ENCODE measurements at regions not wholly inside any gene's neighbourhood (a gene's known extent, or its start where the extent isn't known, plus 50 kb on each side); places are given as distances from the start of the nearest gene placed in this dataset.

DNA sequence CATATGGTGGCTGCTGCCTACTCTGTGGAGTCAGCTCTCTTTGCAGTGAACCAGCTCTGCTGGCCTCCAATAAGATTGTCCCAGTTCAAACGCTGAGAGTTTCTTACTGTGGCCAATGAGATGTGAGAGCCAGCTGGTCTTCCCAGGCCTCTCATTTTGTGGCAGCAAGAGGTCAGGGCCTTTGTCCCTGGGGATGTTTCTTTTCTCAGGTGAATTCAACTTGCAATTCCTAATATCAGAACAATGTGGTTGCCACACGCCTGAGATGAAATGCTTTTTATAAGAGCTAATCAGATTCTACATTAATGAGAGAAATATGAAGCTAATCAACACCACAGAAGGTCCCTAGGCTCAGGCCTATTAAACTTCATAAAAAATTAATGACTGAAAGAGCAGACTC lies 660.1 kb upstream of the CAMK1G start:
- no peak overlapping the region for H3K4me3 ChIP-seq (ENCODE audit: low read depth, low read length)
- H3K36me3 ChIP-seq (ENCODE audit: control insufficient read depth, insufficient read depth, low read length) = no peaks in the 10 kb centered on the region
- H3K27me3 ChIP-seq (ENCODE audit: control insufficient read depth, insufficient read depth, low read length) = no peaks in the 10 kb centered on the region
- TF ChIP-seq, protein P1, sequence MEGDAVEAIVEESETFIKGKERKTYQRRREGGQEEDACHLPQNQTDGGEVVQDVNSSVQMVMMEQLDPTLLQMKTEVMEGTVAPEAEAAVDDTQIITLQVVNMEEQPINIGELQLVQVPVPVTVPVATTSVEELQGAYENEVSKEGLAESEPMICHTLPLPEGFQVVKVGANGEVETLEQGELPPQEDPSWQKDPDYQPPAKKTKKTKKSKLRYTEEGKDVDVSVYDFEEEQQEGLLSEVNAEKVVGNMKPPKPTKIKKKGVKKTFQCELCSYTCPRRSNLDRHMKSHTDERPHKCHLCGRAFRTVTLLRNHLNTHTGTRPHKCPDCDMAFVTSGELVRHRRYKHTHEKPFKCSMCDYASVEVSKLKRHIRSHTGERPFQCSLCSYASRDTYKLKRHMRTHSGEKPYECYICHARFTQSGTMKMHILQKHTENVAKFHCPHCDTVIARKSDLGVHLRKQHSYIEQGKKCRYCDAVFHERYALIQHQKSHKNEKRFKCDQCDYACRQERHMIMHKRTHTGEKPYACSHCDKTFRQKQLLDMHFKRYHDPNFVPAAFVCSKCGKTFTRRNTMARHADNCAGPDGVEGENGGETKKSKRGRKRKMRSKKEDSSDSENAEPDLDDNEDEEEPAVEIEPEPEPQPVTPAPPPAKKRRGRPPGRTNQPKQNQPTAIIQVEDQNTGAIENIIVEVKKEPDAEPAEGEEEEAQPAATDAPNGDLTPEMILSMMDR (IDR thresholded peaks at IDR 0.05; ENCODE audit: insufficient read depth, low read length, poor library complexity, severe bottlenecking) = no peak
- no peak for DNase-seq (ENCODE audit: low read depth)

DNA sequence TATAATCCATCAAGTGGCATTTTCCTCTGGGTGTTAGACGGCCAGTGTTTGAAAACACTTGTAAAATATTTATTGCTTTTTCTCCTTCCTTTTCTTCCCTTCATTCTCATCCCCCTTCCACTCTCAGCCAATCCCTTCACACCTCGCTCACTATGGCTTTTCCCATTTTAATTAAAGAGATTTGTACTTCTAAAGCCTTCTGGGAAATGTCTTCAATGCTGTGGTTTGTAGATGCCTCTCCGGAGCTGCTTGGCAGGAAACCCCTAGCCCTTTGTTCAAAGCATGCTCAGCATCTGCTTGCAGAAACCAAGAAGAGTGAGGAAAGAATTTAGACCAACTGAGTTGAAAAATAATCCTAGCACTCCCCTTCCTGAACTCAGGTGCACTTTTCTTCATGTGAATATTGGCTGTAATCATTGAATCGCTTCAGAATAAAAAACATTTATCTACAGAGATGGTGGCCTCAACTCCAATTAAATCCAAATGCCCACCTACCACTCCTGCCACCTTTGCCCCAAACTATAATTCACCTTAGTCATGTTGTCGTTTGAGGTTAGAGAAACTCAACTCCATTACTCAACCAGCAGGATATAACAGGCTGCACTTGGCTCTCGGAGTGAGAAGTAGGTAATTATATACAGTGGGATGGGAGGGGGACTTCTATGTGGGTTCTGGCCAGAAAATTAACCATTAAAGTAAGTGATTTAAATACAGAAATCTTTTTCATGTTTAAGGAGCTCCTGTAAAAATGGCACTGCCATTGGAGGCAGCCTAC lies 659.4 kb upstream of the CAMK1G start:
- no peak overlapping the region for H3K4me3 ChIP-seq (ENCODE audit: low read depth, low read length)
- TF ChIP-seq, protein P1 (IDR thresholded peaks at IDR 0.05; ENCODE audit: insufficient read depth, low read length, poor library complexity, severe bottlenecking) = no peak
- no peaks in the 10 kb centered on the region for H3K36me3 ChIP-seq (ENCODE audit: control insufficient read depth, insufficient read depth, low read length)
- DNase-seq (ENCODE audit: low read depth) = no peak
- H3K27me3 ChIP-seq (ENCODE audit: control insufficient read depth, insufficient read depth, low read length) = no peaks in the 10 kb centered on the region

DNA sequence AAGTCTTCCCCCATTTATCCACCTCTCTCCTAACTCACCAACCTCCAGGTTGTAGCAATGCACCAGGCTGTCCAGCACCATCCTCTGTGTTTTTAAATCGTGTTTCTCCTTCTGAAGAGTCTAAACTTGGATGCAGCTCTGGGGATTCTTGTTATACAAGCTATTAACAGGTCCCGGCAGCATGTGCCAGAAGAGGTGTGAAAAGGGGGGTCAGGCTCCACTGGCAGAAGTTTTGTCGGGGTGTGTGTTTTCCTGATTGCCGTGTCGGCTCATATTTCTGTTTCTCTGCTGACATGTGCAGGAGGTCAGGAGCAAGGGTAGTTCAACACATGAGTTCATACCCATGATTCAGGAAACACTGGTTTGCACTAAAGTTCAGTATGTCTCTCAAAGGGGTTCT lies 658.6 kb upstream of the CAMK1G start:
- TF ChIP-seq, protein P1 (IDR thresholded peaks at IDR 0.05; ENCODE audit: insufficient read depth, low read length, poor library complexity, severe bottlenecking) = no peak
- no peaks in the 10 kb centered on the region for H3K27me3 ChIP-seq (ENCODE audit: control insufficient read depth, insufficient read depth, low read length)
- DNase-seq (ENCODE audit: low read depth) = no peak
- H3K36me3 ChIP-seq (ENCODE audit: control insufficient read depth, insufficient read depth, low read length) = no peaks in the 10 kb centered on the region
- H3K4me3 ChIP-seq (ENCODE audit: low read depth, low read length) = no peak overlapping the region

DNA sequence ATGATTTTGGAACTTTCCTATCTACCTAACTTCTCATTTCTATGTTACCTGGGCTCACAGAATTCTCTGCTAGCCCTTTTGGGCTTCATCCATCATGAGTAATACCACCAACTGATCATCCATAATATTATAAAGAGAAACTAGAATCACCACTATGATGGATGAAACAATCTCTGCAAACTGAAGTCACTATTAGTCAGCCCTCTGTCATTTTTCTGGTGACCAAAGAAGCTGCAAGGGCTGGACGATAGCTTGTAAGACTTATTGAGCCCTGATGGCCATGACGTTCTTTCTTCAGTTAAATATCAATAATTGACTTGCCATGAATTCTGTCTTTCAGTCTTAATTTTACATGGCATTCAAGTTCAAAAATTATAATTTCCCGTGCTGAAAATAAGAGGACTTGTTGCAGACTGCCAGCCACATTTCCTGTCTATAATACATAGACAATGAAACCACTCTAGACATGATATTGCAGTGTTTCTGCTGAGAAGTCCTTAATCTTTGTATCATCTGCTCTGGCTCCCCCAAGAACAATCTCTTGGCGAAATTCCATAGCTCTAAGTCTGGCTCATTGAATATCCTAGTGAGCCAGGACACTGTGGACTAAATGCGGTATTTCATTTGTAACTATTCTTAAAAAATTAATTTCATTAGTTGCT lies 655.0 kb upstream of the CAMK1G start:
- Histone ChIP-seq H3K27me3 (ENCODE audit: control insufficient read depth, insufficient read depth, low read length) (no peaks in the 10 kb centered on the region), H3K4me3 (ENCODE audit: low read depth, low read length) (no peak overlapping the region), H3K36me3 (ENCODE audit: control insufficient read depth, insufficient read depth, low read length) (no peaks in the 10 kb centered on the region)
- TF ChIP-seq, protein P1 (IDR thresholded peaks at IDR 0.05; ENCODE audit: insufficient read depth, low read length, poor library complexity, severe bottlenecking) = no peak
- no peak for DNase-seq (ENCODE audit: low read depth)

DNA sequence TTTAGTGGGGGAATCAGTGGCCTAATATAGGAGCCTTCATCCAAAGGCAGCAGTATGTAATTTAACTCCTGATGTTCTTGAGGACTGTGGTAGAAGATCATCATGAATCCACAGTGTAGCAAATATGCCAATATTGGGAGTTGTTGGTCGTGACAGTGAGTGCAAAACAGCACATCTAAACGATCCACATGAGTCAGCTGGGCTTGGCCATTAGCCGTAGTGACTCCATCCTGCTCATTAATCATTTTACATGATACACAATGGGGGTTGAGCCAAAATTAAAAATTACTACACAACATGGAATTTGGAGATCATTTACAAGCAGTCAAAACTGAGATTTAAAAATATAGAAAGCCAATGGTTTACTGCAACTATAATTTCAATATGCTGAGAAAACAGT lies 653.9 kb upstream of the CAMK1G start:
- Histone ChIP-seq H3K4me3 (ENCODE audit: low read depth, low read length) (no peak overlapping the region), H3K36me3 (ENCODE audit: control insufficient read depth, insufficient read depth, low read length) (no peaks in the 10 kb centered on the region), H3K27me3 (ENCODE audit: control insufficient read depth, insufficient read depth, low read length) (no peaks in the 10 kb centered on the region)
- TF ChIP-seq, protein P1 (IDR thresholded peaks at IDR 0.05; ENCODE audit: insufficient read depth, low read length, poor library complexity, severe bottlenecking) = no peak
- no peak for DNase-seq (ENCODE audit: low read depth)
